Activated CD4-positive, CD25-positive, alpha-beta regulatory T cell treated with anti-CD3 and anti-CD28 coated beads, Interleukin-2, amount 50 U/mL, for 24 hours (primary cell): ENCODE measurements at regions not wholly inside any gene's neighbourhood (a gene's known extent, or its start where the extent isn't known, plus 50 kb on each side); places are given as distances from the start of the nearest gene placed in this dataset.

ENCODE experiments used
- ATAC-seq, 2 donors: fragments of 150-1000 bp; cut with Tn5 transposase; one replicate each; pipeline ENCODE4 v1.10.0; 2021; ENCODE audit warnings: mild to moderate bottlenecking in 1 of 2, moderate library complexity in 1 of 2

GRCh38 chr12:107449891-107450290 lies 235.7 kb upstream of the PWP1 start:
- no peak for ATAC-seq

DNA sequence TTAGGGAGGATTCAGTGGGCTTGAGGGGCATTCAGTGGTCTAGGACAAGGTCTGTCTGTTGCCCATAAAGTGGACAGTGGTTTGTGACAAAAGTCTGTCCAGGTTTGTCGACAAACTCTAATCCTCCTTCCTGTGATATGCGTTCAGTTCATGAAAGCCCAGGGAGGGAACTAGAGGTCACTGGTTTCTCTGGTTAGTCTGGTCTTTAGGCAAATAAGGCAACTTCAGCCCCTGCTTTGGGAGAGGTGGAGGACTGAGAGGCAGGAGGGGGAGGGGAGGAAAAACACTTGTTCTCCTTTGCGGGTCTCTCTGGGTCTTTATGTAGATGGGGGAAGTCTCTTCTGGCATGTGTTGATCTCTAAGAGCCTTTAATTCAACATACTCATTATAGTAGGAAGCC lies 235.1 kb upstream of the PWP1 start:
- ATAC-seq, result no peak

- ATAC-seq, result no peak
Measured at GRCh38 chr12:107451246-107451645, 234.4 kb upstream of the PWP1 start.

- no peak for ATAC-seq
Measured at GRCh38 chr12:107454109-107454830, 231.3 kb upstream of the PWP1 start.

DNA sequence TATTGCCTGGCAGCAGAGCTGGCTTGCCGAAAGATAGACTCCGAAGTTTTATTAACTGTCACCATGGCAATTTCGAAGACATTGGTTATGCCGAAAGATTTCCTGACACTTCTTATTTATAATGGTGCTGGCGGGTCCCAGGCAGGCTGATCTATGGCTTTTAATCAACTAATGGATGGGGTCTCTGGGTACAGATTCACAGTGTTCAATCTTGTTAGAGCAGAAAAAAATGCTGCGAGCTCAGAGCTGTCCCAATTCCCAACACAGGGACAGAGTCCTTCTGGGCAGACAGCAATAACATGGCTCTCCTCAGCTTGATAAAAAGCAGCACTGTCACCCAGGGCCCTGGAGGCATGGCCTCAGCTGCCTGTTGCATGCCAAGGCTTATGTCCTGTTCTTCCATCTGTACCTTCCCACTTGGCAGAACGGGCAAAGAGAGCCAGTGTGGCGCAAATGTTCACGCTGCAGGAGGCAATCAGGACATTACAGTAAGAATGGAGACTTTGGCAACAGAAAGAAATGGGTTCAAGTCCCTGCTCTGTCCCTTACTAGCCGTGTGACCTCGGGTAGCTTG lies 228.2 kb upstream of the PWP1 start:
- no peak for ATAC-seq

DNA sequence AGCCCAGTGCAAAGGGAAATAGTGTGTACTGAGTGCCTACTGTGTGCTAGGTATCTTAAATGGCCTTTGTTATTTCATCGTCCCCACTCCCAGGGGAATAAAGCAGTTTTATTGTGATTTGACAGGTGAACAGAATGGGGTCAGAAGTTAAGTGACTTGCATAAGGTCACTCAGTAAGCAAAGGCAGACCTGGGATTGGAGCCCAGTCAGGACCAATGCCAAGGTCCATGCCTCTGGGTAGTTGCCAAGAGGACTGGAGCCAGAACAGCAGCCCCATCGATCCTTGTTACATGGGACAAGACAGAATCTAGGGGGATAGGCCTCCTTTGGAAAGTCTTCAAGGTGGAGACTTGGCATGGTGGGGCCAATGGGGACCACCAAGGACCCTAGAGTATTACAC lies 227.4 kb upstream of the PWP1 start:
- ATAC-seq, result no peak

DNA sequence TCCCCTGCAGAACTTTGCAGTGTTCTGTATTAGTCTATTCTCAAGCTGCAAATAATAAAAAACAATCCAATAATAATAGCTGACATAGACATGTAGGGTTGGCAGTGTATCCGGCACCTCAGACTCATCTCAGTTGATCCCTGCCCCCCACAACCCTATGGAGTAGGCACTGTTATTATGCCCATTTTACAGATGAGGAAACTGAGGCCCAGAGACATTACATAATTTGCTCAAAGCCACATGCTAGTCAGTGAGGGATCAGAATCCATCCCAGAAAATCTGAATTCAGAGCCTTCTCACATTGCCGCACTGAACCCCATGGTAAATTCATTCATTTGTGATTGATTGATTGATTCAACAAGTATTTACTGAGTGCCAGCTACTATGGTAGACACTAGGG lies 226.6 kb upstream of the PWP1 start:
- ATAC-seq, result no peak

GRCh38 chr12:107459641-107460040 lies 226.0 kb upstream of the PWP1 start:
- no peak for ATAC-seq

DNA sequence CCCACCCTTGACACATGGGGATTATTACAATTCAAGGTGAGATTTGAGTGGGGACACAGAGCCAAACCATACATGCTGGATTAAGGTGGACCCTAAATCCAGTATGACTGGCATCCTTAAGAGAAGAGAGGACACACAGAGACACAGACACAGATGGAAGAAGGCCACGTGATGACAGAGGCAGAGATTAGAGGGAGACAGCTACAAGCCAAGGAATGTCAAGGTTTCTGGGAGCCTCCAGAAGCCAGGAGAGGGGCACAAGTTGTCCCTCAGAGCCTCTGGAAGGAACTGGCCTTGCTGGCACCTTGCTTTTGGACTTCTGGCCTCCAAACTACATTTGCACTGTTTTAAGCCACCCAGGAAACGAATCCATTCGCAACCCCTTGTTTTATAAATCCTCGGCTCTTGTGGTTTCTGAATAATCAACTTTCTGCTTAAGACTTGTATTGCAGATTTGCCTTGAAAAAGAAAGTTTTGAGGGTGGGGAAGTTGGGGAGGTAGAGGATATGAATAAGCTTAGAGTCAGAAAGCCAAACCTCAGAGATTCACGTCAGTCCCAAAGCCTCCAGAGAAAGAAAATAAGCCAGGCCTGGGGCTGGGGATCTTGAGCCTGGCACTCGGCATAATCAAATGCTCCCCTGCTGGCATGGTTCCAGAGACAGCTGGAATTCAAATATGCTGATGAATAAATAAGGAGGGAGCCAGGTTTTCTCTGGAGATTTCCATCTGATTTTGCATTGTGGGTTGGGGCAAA lies 224.2 kb upstream of the PWP1 start:
- no peak for ATAC-seq

DNA sequence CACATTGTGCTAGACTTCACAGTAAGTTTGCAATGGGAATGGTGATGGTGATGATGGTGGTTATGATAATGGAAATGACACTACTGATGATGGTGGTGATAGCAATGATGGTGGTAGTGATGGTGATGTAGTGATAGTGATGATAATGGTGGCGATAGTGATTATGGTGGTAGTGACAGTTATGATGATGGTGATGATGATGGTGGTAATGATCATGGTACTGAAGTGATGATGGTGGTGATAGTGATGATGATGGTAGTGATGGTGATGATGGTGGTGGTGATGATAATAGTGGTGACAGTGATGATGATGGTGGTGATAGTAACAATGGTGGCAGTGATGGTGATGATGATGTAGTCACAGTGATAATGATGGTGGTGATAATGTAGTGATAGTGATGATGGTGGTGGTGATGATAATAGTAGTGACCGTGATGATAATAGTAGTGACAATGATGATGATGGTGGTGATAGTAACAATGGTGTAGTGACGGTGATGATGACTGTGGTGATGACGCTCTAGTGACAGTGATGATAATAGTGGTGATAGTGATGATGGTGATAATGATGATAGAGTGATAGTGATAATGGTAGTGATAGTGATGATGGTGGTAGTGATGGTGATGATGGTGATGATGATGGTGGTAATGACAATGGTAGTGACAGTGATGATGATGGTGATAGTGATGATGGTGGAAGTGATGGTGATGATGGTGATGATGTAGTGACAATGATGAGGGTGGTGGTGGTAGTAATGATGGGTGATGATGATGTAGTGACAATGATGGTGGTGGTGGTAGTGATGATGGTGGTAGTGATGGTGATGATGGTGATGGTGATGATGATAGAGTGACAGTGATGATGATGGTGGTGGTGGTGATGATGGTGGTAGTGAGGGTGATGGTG lies 222.9 kb upstream of the PWP1 start:
- no peak for ATAC-seq

DNA sequence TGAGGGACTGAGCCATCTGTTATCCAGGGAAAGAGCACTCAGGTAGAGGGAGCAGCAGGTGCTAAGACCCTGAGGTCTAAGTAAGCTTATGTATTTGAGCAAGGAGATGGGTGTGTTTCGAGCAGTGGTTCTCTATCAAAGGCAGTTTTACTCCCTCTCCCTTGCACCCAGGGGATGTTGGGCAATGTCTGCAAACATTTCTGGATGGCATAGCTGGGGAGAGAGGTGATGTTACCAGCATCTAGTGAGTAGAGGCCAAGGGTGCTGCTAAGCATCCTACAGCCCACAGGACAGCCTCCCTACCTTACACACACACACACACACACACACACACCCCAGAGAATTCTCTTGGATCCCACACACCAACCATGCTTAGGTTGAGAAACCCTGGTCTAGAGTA lies 221.0 kb upstream of the PWP1 start:
- no peak for ATAC-seq

- no peak for ATAC-seq
Measured at GRCh38 chr12:107465625-107466024, 220.0 kb upstream of the PWP1 start.

- no peak for ATAC-seq
Measured at GRCh38 chr12:107467716-107468115, 217.9 kb upstream of the PWP1 start.

DNA sequence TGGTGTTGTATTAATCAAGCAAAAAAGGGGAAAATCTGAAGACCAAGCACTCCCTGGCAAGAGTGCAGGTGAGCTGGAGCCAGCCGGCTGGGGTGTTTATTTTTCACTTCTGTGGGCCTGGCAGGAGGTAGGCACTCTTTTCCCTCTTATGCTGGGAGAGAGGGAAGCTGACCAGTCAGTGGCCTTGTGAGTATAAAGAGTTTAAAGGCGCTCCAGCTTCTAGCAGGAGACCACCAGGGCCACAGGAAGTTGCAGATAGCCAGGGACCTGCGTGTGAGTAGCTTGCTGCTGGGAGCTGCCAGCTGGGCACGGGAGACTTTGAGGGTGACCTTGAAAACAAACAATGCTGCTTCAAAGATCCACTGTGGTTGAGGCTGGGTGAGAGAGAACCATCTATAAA lies 217.4 kb upstream of the PWP1 start:
- ATAC-seq, result no peak

GRCh38 chr12:107469011-107469410 lies 216.6 kb upstream of the PWP1 start:
- no peak for ATAC-seq

DNA sequence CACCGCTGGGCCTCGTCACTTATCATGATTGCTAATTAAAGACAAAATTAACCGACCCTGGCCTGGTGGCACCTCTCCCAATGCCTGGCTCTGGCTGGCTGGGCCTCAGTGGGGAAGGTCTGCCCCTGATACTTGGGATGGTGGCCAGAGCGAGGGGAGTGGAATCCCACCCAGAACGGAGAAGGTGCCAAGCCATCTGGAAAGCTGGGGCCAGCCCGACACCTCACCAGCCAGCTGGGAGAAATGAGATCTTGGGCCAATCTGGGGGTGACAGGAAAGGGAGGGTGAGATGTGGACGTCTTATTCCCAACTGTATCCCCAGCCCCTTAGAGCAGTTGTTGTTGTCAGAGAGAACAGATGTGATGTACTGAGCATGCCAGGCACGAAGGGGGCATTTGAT lies 215.0 kb upstream of the PWP1 start:
- no peak for ATAC-seq

DNA sequence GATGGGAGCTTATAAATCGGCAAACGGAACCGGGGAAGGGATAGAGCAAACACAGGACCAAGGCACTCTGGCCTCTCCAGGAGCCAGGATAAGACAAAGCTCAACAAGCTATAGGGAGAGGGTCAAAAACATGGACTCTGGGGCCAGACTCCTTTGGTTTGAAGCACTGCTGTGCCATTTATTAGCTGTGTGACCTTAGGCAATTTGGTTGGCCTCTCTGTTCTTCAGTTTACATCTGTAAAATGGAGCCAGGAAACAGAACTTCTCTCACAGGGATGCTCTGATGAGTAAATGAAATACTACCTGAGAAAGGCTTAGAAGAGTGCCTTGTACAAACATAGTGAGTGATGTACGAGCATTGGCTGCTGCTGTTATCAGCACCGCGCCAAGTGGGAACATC lies 213.3 kb upstream of the PWP1 start:
- no peak for ATAC-seq

DNA sequence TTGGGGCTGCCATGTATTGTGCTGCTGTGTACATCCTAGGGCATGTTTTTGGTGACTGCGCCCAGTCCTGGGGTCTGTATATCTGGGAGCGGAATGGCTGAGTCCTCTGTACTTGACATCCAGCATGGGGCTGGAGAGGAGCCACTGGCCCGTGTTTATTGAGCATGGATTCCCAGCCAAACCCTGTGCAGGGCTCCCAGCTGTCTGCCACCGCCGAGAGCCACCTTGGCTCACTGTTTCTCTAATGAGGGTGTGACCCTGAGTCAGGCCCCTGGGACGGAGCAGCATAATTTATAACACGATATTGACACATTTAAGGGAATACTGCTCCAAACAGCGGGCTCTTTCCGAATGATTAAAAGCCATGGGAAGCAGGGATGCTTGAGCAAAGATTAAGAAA lies 211.5 kb upstream of the PWP1 start:
- ATAC-seq, result no peak

- ATAC-seq, result peak in 1 of 2 donors; percentile 27
Measured at GRCh38 chr12:107474639-107475539, 210.7 kb upstream of the PWP1 start.

- no peak for ATAC-seq
Measured at GRCh38 chr12:107475900-107476299, 209.7 kb upstream of the PWP1 start.

DNA sequence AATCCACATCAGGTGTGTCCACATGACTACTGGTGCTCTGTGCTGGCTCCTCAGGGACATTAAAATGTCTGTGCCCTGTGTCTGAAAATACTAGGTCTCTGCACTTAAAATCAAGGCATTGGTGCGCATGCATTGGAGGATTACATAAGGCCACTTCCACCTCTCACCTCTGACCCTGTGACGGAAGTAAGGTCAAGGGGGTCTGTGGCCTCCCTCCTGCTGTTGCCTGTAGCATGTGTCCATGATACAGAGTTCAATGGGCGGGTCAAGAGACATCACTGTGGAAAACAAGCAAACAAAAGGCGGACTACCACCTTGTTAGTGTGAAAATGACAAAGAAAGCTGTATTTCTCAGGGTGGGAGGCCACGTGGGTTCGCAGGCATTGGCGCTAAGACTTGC lies 208.6 kb upstream of the PWP1 start:
- ATAC-seq, result no peak
